Osteocyte (in vitro differentiated cells): ENCODE measurements at regions not wholly inside any gene's neighbourhood (a gene's known extent, or its start where the extent isn't known, plus 50 kb on each side); places are given as distances from the start of the nearest gene placed in this dataset.
A peak's percentile ranks its signal among the peaks of the same experiment; 100 is the strongest.
"Not testable (repeated sequence)": the region's sequence is repeated elsewhere in the genome, so short reads cannot be mapped to it uniquely, and the experiment has no call there.

Experiments used
- DNase-seq: peaks from one replicate; pipeline ENCODE4 v3.0.0; 2021; ENCODE audit warnings: mixed read lengths; ENCODE audit not compliant: unreplicated experiment; ENCODE audit errors: extremely low spot score
- H3K27ac Mint-ChIP-seq: one replicate; pipeline ENCODE4 v1.8.0; 2021; ENCODE audit warnings: mild to moderate bottlenecking, mixed read lengths; ENCODE audit not compliant: unreplicated experiment
- H3K27me3 Mint-ChIP-seq: one replicate; pipeline ENCODE4 v1.8.0; 2021; ENCODE audit warnings: mixed read lengths; ENCODE audit not compliant: unreplicated experiment
- H3K36me3 Mint-ChIP-seq: one replicate; pipeline ENCODE4 v1.8.0; 2021; ENCODE audit warnings: mixed read lengths; ENCODE audit not compliant: unreplicated experiment
- H3K4me1 Mint-ChIP-seq: one replicate; pipeline ENCODE4 v1.8.0; 2021; ENCODE audit warnings: mixed read lengths; ENCODE audit not compliant: unreplicated experiment
- H3K4me3 Mint-ChIP-seq: one replicate; pipeline ENCODE4 v1.8.0; 2021; ENCODE audit warnings: mild to moderate bottlenecking, moderate library complexity, mixed read lengths; ENCODE audit not compliant: unreplicated experiment
- H3K9me3 Mint-ChIP-seq: one replicate; pipeline ENCODE4 v1.8.0; 2021; ENCODE audit warnings: mixed read lengths; ENCODE audit not compliant: unreplicated experiment
- TF ChIP-seq, protein P1 (sequence below): fragments of 200-600 bp; sonication (generic); IDR thresholded peaks from 2 replicates; pipeline ENCODE4 v1.5.0; 2021; ENCODE audit warnings: antibody characterized with exemption, mild to moderate bottlenecking, moderate library complexity

DNA sequence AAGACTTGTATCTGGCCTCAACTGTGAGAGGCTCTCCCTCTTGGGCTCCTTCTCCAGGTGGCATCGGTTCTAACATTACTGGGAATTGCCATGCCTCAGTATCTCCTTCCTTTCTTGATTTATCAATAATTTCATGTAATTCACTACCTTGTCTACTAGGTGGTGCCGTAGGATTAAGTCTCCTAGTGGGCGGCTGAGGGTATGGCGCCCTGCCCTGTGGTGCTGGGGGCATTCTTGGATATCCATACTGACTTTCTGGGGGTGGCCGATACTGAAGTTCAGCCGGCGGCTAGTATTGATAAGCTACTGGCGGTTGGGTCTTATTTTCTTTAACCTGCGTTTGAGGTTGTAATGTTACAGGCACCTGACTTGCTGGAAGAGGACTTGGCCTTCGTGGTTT is 164.2 kb upstream of the TMPRSS15 start:
- H3K9me3 Mint-ChIP-seq, DNase-seq, H3K27ac Mint-ChIP-seq, H3K27me3 Mint-ChIP-seq, H3K4me3 Mint-ChIP-seq, H3K36me3 Mint-ChIP-seq, H3K4me1 Mint-ChIP-seq: not testable (repeated sequence)
- TF ChIP-seq, protein P1, sequence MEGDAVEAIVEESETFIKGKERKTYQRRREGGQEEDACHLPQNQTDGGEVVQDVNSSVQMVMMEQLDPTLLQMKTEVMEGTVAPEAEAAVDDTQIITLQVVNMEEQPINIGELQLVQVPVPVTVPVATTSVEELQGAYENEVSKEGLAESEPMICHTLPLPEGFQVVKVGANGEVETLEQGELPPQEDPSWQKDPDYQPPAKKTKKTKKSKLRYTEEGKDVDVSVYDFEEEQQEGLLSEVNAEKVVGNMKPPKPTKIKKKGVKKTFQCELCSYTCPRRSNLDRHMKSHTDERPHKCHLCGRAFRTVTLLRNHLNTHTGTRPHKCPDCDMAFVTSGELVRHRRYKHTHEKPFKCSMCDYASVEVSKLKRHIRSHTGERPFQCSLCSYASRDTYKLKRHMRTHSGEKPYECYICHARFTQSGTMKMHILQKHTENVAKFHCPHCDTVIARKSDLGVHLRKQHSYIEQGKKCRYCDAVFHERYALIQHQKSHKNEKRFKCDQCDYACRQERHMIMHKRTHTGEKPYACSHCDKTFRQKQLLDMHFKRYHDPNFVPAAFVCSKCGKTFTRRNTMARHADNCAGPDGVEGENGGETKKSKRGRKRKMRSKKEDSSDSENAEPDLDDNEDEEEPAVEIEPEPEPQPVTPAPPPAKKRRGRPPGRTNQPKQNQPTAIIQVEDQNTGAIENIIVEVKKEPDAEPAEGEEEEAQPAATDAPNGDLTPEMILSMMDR, result peak; percentile 21

DNA sequence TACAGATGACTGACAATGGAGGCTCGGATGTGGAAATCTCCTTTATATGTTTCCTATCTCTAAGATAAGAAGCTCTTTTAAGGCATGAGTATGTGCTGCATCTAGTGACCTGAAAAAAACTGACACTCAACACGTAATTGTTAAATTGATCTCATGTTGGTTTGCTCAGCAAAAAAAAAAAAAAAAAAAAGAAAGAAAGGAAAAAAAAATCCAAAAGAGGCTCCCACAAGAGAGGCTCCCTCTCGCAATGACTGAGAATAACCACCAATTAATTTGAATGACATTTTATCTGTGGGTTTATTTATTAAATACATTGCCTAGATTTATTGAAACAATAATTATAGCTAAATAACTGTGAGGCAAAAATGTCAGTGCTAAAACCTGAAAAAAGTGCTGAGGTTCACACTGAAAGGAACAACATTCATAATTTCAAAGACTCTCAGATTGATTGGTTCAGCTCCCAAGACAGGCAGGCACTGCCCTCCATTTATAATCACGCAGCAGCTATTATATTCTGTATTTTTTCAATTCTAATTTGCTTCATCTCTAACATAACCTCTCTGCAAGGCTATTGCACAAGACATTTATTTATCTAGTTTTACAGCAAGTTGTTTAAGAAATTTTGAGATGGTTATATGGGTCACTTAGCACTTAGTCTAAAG is 184.5 kb upstream of the TMPRSS15 start:
- Mint-ChIP-seq H3K27me3 (peaks cover 4% of the 10 kb centered on the region), H3K9me3 (no peaks in the 10 kb centered on the region), H3K27ac (no peak overlapping the region), H3K4me1 (no peaks in the 10 kb centered on the region), H3K36me3 (no peaks in the 10 kb centered on the region), H3K4me3 (no peak overlapping the region)
- no peak for DNase-seq
- TF ChIP-seq, protein P1, result no peak

DNA sequence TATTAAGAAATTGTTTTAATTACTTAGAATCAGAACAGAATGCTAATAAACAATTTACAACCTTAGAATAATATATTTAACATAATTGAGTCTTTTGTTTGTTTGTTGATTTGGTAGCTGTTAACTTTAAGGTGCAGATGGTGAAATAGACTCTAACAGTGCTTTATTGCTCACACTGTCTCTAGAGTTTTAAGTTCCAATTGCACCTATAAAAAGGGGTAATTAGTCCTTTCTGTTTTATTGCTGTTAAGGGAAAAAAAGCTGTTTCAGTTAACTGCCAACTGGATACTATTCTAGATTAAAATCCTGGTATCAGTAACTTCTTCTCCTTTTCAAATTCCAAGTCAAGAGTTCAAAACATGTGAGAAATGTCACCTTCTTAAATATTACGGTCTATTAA is 197.6 kb upstream of the TMPRSS15 start:
- Mint-ChIP-seq H3K27ac (no peak overlapping the region), H3K4me3 (no peak overlapping the region), H3K4me1 (no peaks in the 10 kb centered on the region), H3K36me3 (no peaks in the 10 kb centered on the region), H3K9me3 (peaks cover 10% of the 10 kb centered on the region), H3K27me3 (no peaks in the 10 kb centered on the region)
- TF ChIP-seq, protein P1, result no peak
- no peak for DNase-seq

DNA sequence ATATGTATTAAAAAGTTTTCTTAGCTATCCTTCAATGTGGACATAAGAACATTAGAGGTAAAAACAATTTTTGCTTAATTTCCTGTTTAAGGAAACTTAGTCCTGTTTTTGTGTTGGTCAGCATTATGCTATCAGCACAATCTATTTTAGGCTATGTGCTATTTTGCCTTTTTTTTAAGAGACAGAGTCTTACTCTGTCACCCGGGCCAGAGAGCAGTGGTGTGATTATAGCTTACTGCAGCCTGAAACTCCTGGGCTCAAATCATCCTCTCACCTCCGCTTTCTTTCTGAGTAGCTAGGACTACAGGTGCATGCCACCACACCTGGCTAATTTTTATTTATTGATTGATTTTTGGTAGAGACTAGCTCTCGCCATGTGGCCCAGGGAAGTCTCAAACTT is 199.1 kb upstream of the TMPRSS15 start:
- no peaks in the 10 kb centered on the region for H3K36me3 Mint-ChIP-seq

DNA sequence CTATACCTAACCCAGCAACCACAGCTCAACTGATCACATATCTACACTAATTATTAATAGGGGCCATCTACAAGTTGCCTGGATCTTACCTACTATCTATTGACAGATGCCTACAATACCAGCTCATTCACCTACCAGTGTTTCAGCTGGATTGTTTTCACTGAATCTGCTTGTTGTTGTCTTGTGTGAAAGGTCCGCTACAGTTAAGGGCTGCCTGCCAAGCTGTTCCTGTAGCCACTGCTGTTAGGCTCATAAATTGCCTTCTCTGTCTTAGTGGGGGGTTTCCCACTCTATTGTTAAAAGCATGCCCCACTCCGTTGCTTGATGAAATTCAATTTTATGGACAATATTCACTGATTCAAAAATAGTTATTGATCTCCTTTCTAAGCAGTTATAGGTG is 199.7 kb upstream of the TMPRSS15 start:
- Mint-ChIP-seq H3K9me3 (peaks cover 10% of the 10 kb centered on the region), H3K27ac (no peak overlapping the region), H3K4me1 (no peaks in the 10 kb centered on the region), H3K4me3 (no peak overlapping the region), H3K27me3 (no peaks in the 10 kb centered on the region), H3K36me3 (no peaks in the 10 kb centered on the region)
- TF ChIP-seq, protein P1, result no peak
- no peak for DNase-seq

More for the DNA sequence above, 199.1 kb upstream of the TMPRSS15 start:
- Mint-ChIP-seq H3K27me3 (no peaks in the 10 kb centered on the region), H3K27ac (no peak overlapping the region), H3K9me3 (peaks cover 10% of the 10 kb centered on the region), H3K4me1 (no peaks in the 10 kb centered on the region), H3K4me3 (no peak overlapping the region)
- no peak for DNase-seq
- TF ChIP-seq, protein P1, result no peak
